HG03039 (cell line): ENCODE measurements at regions not wholly inside any gene's neighbourhood (a gene's known extent, or its start where the extent isn't known, plus 50 kb on each side); places are given as distances from the start of the nearest gene placed in this dataset.

ENCODE experiments used
- ATAC-seq: cut with Tn5 transposase; IDR thresholded peaks from one replicate; pipeline ENCODE4 v1.9.1; 2021; ENCODE audit warnings: mild to moderate bottlenecking, moderate library complexity; ENCODE audit not compliant: unreplicated experiment

DNA sequence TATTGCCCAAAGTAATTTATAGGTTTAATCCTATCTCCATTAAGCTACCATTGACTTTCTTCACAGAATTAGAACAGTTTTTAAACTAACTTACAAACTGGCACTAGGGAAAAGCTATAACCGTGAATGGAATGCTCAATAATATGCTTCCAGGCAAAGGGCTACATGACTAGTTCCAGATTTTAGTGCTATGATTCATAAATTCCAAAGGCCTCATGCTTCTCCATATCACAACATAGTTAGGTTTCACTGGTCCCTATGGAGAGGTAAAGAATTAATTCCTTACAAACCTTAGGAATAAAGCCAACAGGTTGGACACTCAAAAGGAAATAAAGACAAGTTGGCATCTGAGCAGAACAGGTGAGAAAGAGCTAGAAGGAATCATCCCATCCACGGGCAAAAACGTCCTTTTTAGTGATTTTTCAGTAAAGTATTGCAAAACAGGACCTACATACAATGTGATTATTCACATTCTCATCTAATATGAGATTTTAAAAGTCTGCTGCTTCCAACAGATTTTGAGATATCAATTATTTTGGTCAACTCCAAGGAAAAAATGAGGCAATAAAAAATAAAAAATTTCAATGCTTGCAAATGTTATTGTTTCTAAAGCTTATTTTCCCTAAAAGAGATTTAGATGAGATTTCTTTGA is 97.0 kb upstream of the TARS1 start:
- ATAC-seq, result no peak

DNA sequence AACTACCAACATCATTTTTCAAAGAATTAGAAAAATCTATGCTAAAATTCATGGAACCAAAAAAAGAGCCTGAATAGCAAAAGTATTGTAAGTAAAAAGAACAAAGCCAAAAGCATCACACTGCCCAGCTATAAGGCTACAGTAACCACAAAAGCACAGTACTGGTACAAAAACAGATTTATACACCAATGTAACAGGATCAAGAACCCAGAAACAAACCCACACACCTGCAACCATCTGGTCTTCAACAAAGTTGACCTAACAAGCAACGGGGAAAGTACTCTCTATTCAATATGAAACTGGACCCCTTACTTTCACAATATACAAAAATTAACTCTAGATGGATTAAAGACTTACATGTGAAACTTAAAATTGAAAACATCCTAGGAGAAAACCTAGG is 94.2 kb upstream of the TARS1 start:
- ATAC-seq, result no peak

DNA sequence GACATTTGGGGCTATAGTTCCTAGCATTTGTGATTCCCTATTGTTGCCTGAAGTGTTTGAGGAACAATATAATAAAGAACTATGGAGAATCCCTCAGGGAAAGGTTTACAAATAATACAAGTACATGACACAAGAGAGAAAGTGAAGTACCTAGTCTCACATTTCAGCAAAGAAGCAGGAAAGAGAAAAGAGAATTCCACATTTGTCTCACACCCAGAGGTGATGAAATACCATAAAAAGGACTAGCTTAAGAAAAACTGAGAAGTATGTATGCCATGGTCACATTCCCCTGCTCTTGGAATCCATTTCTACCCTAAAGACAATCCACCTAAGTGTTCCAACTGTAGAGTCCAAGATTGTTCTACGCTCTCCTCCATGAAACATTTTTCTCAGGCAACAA is 79.0 kb upstream of the TARS1 start:
- ATAC-seq, result no peak

DNA sequence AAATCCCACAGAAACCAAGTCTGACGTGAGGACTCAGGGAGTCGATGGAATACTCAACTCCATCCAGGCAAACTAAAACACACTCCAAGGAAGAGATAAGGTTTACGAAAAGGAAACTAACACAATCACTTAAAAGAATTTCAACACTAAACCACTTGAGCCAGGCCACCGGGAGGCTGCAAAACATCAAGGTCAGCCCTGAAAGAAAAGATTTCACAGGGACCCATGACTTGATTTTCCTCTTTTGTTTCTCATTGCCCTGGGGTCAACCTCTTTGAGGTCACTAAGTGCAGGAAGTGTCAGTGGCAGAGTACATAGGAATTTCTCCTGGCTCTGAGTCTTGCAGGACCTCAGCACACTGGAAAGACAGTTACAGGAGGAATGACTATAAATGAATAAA is 77.8 kb upstream of the TARS1 start:
- no peak for ATAC-seq

DNA sequence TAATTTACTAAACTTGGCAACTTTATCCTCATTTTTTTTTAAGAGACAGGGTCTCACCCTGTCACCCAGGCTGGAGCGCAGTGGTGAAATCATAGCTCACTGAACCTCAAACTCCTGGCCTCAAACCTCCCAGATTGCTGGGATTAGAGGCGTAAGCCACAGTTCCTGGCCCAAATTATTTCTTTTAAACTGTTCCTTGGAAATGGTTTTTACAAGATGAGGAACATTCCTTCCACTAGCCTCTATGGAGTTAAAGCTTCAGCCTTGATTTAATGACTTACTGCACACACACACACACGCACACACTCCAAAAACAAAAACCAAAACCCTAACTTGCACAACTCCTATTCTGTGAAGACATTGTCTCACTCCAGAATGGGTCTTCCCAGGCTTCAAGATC is 77.2 kb upstream of the TARS1 start:
- no peak for ATAC-seq

DNA sequence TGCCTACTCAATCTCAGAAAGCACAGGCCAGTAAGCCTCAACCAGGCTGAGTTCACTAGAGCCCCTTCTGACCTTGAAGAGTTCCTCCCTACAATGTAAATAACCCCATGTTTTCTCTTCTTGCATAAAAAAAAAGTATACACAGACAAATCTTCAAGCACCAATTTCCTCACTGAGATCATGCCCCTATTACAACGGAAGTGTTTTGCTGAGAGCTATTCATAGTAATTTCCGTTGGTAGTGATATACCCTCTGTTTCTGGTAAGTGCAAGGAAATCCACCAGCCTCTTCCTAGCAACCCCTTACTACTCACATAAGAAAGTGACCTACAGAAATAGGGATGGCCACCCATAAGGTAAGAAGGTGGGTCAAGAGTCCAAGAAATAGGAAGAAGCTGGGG is 76.4 kb upstream of the TARS1 start:
- no peak for ATAC-seq

DNA sequence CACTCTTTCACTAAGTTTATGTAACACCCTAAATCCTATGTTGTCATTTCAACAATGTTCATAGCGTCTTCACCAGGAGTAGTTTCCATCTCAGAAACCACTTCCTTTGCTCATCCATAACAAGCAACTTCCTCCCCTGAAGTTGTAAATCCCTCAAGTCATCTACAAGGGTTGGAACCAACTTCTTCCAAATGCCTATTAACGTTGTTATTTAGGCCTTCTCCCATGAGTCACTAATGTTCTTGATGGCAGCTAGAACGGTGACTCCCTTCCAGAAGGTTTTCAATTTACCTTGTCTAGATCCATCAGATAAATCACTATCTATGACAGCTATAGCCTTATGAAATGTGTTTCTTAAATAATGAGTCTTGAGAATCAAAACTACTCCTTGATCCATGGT is 73.3 kb upstream of the TARS1 start:
- ATAC-seq, result no peak

DNA sequence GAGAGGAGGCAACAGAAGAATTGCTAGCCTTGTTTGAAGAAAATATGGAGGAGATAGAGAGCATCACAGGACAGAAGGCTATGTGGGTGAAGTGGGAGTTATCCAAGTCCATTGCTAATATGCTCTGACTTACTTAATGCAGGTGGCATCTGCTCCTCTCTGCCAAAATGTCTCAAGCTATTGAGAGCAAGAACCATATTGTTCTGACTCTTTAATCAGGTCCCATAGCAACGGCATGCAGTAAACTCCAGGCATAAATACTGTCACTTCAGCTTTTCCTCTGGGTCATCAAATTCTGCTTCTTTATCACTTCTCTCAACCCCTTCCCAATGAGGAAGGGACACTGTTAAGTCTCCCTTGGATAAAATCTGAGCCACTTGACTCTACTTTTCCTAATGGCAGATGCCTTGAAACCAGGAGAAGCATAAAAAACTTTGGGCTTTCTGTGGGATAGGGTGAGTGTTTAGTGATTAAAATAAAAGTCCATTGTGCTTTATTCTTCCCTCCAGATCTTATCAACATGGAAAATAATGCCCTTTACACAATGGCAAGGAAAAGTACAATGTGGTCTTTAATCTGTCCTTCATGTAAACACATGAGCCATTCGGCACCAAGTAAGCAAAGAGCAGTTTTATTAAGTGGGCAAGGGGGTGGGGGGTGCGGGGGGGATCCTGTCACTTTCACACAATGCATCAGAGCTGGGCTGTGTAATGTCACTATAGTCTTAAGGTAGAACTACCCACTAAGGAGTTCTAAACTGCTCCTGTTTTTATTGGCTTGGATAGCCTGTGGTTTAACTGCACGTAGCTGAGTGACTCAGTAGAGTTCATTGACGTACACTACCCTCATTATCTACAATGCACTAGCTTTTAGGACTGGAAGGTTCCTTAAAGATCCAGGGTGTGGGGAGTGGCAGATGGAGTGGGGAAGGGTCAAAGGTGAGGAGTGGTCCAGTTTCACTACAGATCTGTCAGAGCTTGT is 71.0 kb upstream of the TARS1 start:
- no peak for ATAC-seq

DNA sequence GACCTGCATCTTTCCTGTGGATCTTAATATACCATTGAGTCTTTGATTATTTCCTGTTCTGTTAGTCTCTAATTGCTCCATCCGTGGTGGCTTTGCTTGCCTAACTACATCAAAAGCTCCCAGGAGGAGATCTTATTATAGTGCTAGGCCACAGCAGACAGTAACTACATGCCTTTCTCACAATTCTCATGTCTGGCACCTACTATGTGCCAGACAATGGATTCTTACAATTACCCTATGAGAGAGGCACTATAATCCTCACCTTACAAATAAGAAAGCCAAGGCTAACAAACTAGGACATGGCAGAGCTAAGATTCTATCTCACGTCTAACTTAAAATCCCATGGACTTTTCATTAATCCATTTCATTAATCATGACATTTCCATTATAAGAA is 70.3 kb upstream of the TARS1 start:
- ATAC-seq, result no peak

DNA sequence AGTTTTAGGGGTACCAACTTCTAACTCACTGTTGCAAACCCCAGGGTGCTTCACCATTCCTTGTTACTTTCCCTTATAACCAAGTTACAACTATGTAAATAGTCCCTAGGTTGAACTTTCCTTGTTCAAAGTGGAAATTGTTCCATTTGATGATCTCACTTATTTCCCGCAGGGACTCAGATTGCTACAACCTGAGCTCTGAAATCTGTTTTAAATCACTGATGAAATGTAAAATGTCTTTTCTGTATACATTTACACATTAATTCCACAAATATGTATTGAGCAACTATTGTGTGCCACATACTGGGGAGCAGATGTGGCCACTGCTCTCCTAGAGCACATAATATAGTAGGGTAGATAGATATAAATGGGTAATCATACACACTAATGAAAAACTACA is 69.1 kb upstream of the TARS1 start:
- no peak for ATAC-seq

DNA sequence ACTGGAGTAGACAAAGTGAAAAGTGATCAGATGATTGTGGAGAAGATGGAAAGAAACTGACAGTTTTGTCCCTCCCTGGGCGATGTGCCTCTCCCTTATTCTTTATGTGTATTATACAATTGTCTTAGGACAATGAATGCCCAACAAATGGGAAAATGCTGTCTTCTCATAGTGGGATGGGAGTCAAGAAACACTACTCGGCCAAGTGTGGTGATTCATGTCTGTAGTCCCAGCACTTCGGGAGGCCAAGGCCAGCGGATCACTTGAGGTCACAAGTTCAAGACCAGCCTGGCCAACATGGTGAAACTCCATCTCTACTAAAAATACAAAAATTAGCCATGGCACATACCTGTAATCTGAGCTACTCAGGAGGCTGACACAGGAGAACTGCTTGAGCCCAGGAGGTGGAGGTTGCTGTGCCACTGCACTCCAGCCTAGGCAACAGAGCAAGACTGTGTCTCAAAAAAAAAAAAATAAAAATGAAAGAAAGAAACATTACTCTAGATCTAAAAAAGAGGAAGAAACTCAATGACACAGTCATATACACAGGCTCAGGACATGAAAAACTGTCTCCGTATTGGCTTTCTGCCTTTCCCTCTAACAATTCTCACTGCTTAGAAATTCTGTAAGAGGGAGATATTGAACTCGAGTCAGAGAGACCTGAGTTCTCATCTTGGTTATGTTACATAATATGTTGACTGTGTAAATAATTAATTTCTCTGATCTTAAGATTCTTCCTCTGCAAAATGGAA is 67.9 kb upstream of the TARS1 start:
- ATAC-seq, result no peak

DNA sequence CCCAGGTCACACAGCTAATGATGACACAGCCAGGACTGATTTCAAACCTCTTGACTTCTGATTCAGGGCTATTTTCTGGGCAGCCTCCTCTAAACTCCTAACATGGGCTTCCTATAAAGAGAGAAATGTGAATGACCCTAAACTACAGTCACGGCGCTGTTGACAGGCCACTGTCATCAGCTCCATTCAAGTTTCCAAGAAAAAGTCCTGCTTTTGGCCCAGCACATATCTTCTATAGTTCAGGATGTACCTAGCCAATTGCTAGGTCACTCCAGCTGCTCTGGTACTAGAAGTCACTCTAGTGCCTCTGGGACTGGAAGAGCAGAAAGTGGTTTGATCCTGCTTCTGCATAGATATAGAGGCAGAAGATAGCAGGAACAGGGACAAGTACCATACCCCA is 64.9 kb upstream of the TARS1 start:
- no peak for ATAC-seq

DNA sequence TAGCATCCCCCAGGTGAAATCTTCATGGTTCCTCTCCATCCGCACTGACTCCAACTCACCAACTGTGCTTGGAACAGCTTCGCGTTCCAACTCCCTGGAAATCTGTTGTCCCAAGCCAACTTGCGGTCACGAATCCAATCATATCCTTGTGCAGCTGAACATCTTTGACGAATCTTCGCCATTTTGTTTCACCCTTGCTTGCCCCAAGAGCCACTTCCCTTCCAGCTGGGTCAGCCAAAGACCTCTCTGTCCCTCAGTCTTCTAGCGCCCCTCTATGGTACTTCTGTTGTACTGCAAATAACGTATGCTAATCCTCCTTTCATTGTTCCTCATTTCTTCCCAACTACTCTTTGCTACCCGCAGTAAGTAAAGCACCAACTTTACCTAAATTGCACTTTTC is 61.0 kb upstream of the TARS1 start:
- ATAC-seq, result no peak

DNA sequence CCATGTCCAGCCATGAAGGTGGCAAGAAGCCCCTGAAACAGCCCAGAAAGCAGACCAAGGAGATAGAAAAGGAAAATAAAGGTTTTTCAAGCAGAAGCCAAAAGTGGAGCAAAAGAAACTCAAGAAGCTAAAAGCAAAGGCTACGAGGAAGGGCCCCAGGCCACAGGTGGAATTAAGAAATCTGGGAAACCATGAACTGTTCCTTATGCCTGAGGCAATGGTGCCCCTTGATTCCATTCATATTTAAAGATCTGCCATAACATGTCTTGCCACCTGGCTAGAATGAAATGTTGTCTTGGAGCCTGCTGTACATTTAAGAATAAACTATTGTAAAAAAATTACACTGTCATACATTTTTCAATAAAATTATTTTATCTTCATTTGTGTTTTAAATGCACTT is 59.5 kb upstream of the TARS1 start:
- ATAC-seq, result no peak
